HG03060 (cell line): ENCODE measurements at regions not wholly inside any gene's neighbourhood (a gene's known extent, or its start where the extent isn't known, plus 50 kb on each side); places are given as distances from the start of the nearest gene placed in this dataset.

Source experiments
- ATAC-seq: cut with Tn5 transposase; IDR thresholded peaks from one replicate; pipeline ENCODE4 v1.9.1; 2021; ENCODE audit warnings: low read depth, moderate number of reproducible peaks; ENCODE audit not compliant: unreplicated experiment

DNA sequence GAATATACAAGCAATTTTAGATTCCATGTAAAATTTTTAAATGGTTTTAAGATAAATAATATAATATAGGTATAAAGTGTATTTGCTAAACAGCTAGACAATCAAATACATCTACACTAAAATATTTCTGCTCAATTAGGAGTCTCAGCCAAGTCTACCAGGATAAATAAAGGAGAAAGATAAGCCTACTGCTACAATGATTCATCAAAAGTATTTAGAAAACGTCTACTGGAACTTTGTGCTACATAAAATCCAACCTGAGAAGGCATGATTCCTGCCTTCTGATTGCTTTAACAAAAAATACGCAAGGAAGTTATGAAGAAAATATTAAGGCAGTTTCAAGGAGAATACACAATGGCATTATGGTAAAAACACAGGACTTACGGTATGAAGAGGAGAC, 570.6 kb downstream of the EFNA5 start:
- ATAC-seq, result no peak

DNA sequence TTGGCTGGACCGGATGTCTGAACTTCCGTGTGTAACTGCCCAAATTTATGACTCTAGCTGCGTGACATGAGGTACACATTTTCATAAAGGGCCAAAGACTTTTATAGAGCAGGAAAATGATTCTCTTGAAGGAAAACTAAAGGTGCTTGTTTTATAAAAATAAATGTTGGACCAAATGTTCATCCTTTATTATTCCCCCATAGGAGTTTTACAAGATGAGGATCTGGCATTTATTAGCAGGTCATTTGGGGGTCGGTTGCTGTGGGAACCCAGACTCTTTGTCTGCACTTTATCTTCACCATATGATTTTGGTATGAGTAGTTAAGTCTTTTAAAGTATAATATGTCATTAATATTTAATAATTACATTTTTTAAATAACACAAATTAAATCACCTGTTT, 571.2 kb downstream of the EFNA5 start:
- no peak for ATAC-seq

GRCh38 chr5:107092695-107093094, 578.0 kb downstream of the EFNA5 start:
- ATAC-seq, result no peak

- no peak for ATAC-seq
Measured at GRCh38 chr5:107090506-107090905, 580.2 kb downstream of the EFNA5 start.

DNA sequence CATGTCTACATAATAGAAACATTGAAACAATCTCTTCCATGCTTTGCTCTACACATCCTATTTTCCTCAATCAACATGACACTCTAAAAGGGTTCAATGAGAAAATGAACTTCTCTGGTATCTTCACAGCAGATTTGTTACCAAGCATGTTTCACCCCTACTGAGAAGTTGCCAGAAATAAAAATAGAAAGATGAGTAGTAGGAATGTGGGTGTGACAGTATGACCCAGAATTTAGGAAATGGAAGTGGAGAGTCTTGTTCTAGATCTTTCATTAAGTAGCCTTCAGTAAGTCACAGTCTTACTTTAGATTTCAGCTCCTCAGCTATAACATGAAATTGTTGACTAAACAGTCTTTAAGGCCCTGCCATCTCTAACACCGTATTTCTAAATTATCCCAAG, 581.8 kb downstream of the EFNA5 start:
- no peak for ATAC-seq

GRCh38 chr5:107085572-107085971, 585.2 kb downstream of the EFNA5 start:
- ATAC-seq, result no peak

GRCh38 chr5:107074996-107075395, 595.7 kb downstream of the EFNA5 start:
- no peak for ATAC-seq

DNA sequence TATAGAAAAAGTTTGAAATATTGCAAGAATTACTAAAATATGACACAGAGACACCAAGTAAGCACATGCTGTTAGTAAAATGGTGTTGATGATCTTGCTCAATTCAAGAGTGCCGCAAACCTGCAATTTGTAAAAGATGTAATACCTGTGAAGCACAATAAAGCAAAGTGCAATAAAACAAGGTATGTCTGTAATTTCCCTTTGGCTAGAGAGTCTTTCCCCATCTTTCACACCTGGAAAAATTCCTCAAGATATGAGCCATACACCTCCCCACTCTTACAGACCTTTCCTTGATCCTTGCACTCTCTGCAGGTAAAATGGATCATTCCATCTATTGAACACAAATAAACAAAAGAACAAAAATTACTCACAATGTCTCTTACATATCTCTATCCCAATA, 597.8 kb downstream of the EFNA5 start:
- ATAC-seq, result no peak

- ATAC-seq, result no peak
Measured at GRCh38 chr5:107072440-107072839, 598.3 kb downstream of the EFNA5 start.

- ATAC-seq, result no peak
Measured at GRCh38 chr5:107068782-107069181, 602.0 kb downstream of the EFNA5 start.

DNA sequence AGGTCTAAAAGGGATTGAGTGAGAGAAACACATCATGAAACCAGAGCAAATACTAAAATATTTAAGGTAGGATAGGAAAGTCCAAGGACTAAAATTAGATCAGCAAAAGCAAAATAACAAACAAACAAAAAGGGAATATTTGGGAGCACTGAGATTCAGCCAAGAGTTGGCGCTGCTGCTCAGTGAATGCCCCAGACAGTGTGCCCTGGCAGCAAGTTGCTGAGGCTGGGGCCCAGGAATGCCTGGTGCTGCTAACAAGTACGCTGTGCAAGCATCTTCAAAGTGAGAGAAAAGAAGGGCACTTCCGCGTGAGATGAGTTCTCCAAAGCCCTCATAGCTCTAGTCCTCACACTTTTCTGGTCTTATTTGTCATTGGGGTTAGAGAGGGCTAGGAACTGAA, 603.3 kb downstream of the EFNA5 start:
- no peak for ATAC-seq

- no peak for ATAC-seq
Measured at GRCh38 chr5:107063511-107063910, 607.2 kb downstream of the EFNA5 start.

GRCh38 chr5:107058803-107059202, 611.9 kb downstream of the EFNA5 start:
- no peak for ATAC-seq

GRCh38 chr5:107058235-107058634, 612.5 kb downstream of the EFNA5 start:
- no peak for ATAC-seq

DNA sequence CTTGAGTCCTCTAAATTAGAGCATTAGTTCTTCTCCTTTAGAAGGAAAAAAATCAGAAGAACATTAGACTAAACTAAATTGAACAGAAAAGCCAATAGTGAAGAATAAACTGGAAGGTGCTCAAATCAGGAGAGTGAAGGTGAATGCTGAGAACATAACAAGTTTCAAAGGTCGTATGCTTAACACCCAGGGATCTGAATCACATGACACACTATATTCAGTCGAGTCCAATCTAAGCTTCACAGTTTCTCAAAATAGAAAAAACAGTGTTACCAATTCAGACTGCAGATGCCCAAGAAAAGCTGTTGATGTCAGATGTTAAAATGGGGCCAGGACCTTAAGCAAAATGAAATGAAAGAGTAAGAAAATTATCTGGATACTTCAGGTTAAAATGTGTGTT, 614.5 kb downstream of the EFNA5 start:
- ATAC-seq, result no peak

- ATAC-seq, result no peak
Measured at GRCh38 chr5:107047048-107047447, 623.7 kb downstream of the EFNA5 start.

- no peak for ATAC-seq
Measured at GRCh38 chr5:107043665-107044064, 627.1 kb downstream of the EFNA5 start.

DNA sequence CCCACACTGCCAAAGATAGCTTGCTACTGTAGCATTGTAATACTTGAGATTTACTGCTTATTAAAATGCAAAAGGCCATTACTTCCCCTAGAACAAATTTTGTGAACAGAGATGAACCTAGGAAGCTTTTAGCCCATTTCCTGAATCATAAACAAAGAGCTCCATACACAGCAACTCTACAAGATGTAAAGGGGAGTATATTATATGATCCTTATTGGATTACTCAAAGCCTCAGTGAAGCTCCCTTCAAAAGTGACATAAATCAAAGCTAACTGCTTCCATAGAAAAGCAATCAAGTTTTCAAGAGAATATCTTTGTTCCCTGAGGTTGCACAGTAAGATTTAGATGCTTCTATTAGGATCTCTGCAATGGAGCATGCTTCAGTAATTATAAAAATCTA, 629.8 kb downstream of the EFNA5 start:
- no peak for ATAC-seq

DNA sequence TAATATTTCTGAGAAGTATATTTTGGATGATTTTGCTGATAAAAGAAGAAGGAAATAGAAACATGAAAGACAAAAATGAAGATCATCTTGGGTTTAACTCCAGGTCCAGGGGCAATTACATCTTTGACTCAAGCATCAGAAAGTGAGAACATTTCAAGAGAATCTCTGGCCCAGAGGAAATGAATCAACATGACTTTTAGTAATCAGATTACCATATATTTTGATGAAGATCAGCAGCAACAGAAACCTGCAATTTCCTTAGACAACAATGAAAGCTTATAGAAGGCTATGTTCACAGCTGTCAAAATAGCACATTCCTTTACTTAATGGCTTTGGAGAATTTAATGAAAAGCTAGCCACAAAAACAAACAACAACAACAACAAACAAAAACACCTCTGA, 638.1 kb downstream of the EFNA5 start:
- ATAC-seq, result no peak

DNA sequence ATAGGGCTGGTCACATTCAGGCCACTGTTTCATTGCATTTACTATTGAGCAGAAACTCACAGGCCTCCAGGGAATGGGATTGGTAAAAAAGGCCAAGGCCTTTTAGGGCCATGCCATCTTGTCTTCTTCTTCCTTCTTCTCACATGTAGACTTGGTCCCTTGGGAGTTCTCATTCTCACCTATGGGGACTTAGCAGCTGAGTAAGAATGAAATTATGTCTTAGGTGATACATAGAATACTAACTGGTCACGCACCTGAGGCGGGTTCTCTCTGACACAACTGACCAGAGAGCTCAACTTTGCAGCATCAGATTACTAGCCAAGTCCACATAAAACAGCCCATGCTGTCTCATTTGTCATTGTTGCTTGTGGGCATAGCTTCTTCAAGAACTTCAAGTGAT, 641.8 kb downstream of the EFNA5 start:
- ATAC-seq, result no peak

- ATAC-seq, result no peak
Measured at GRCh38 chr5:107025712-107026497, 644.8 kb downstream of the EFNA5 start.

DNA sequence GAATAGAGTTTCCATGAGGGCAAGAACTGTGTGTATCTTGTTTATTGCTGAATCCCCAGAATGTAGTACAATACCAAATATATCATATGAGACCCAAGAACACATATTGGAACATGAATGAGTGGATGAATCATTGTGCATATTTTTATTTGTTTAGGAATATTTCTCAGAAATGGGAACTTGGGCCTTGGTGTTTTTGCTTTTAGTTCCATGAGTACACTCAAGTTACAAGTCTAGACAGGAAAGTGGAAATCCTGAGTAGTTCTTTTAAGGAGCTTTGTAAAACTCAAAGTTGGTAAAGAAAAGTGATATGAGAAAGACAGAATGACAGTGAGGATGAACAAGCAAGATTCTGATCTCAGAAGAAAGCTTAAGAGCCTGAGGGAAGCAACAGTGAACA, 647.0 kb downstream of the EFNA5 start:
- ATAC-seq, result no peak

- no peak for ATAC-seq
Measured at GRCh38 chr5:107021575-107021974, 649.2 kb downstream of the EFNA5 start.
